GM18505 (cell line): ENCODE measurements at regions not wholly inside any gene's neighbourhood (a gene's known extent, or its start where the extent isn't known, plus 50 kb on each side); places are given as distances from the start of the nearest gene placed in this dataset.

Source experiments
- ATAC-seq: cut with Tn5 transposase; IDR thresholded peaks from one replicate; pipeline ENCODE4 v1.9.1; 2021; ENCODE audit not compliant: unreplicated experiment
- POLR2A ChIP-seq: IDR thresholded peaks from 4 replicates; pipeline ENCODE4 v1.6.1; 2011; ENCODE audit warnings: borderline replicate concordance; ENCODE audit not compliant: insufficient read depth, insufficient read length; ENCODE audit errors: extremely low read depth

GRCh38 chr1:234875328-234875952, 253.2 kb downstream of the TOMM20 start:
- TF ChIP-seq POLR2A, result no peak
- no peak for ATAC-seq

GRCh38 chr1:234874291-234875288, 254.0 kb downstream of the TOMM20 start:
- TF ChIP-seq POLR2A, result no peak
- ATAC-seq, result no peak

- no peak for ATAC-seq
- TF ChIP-seq POLR2A, result no peak
Observed at GRCh38 chr1:234871710-234872271, 256.8 kb downstream of the TOMM20 start.

GRCh38 chr1:234871039-234871709, 257.5 kb downstream of the TOMM20 start:
- no peak for TF ChIP-seq POLR2A
- no peak for ATAC-seq

GRCh38 chr1:234870020-234870981, 258.3 kb downstream of the TOMM20 start:
- ATAC-seq, result no peak

GRCh38 chr1:234869182-234870019, 259.2 kb downstream of the TOMM20 start:
- no peak for TF ChIP-seq POLR2A
- no peak for ATAC-seq

More at GRCh38 chr1:234870020-234870981, 258.3 kb downstream of the TOMM20 start:
- no peak for TF ChIP-seq POLR2A

GRCh38 chr1:234868296-234869147, 258.5 kb upstream of the IRF2BP2 start:
- no peak for TF ChIP-seq POLR2A
- ATAC-seq, result no peak

- no peak for ATAC-seq
Observed at GRCh38 chr1:234866007-234866866, 256.3 kb upstream of the IRF2BP2 start.

GRCh38 chr1:234865171-234866006, 255.4 kb upstream of the IRF2BP2 start:
- no peak for ATAC-seq
- TF ChIP-seq POLR2A, result no peak

More at GRCh38 chr1:234866007-234866866, 256.3 kb upstream of the IRF2BP2 start:
- TF ChIP-seq POLR2A, result no peak

- no peak for ATAC-seq
- no peak for TF ChIP-seq POLR2A
Observed at GRCh38 chr1:234864116-234864515, 254.1 kb upstream of the IRF2BP2 start.
